Adrenal gland (tissue), 5 donors: ENCODE measurements at regions not wholly inside any gene's neighbourhood (a gene's known extent, or its start where the extent isn't known, plus 50 kb on each side); places are given as distances from the start of the nearest gene placed in this dataset.

ENCODE experiments used
- POLR2A ChIP-seq, 2 donors: fragments of 450-650 bp; IDR thresholded peaks; one replicate each; pipeline ENCODE4 v1.6.1; 2017; ENCODE audit warnings: antibody characterized with exemption in 2 of 2, mild to moderate bottlenecking in 2 of 2, moderate library complexity in 1 of 2
- TF ChIP-seq, protein P1 (sequence below), 6 experiments: fragments of 450-650 bp in 4 of 6; fragments of 200-600 bp in 2 of 6; sonication (generic) in 1 of 6; IDR thresholded peaks; 1 replicate in 5 of 6; 2 replicates in 1 of 6; pipeline versions ENCODE4 v1.5.1 to v1.8.0; 2016 to 2021; ENCODE audit warnings: antibody characterized with exemption in 6 of 6, mild to moderate bottlenecking in 2 of 6, moderate library complexity in 1 of 6
- donor health status: DM: no; HTN: no; CAD: no.

DNA sequence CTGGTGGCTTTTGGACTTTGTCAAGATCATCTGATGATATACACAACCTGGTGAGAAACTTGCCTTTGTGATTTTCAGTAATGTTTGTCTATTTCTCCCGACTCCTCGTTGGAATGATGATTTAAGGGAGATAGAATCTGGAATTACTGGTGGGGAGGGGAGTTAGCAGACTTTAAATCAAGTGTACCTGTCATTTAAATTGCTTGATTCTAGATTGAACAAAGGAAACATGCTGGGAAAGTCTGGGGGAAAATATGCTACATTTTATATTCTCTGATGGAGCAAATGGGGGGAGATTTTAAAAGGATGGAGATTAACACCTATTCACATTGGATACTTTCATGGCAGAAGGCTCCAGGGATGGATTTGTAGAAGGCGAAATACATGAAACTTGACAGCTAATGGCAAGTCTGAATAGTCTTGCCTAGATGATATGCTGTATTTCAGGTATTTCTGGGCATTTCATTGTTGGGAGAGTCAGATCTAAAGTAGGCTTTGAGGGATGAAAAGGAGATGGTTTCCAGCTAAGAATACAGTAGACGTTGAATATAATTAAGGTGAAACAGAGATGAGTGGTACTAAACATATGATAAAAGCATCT lies 189.1 kb upstream of the PDZRN3 start:
- TF ChIP-seq, protein P1, sequence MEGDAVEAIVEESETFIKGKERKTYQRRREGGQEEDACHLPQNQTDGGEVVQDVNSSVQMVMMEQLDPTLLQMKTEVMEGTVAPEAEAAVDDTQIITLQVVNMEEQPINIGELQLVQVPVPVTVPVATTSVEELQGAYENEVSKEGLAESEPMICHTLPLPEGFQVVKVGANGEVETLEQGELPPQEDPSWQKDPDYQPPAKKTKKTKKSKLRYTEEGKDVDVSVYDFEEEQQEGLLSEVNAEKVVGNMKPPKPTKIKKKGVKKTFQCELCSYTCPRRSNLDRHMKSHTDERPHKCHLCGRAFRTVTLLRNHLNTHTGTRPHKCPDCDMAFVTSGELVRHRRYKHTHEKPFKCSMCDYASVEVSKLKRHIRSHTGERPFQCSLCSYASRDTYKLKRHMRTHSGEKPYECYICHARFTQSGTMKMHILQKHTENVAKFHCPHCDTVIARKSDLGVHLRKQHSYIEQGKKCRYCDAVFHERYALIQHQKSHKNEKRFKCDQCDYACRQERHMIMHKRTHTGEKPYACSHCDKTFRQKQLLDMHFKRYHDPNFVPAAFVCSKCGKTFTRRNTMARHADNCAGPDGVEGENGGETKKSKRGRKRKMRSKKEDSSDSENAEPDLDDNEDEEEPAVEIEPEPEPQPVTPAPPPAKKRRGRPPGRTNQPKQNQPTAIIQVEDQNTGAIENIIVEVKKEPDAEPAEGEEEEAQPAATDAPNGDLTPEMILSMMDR (IDR thresholded peaks at IDR 0.05) = no peak
- no peak for TF ChIP-seq POLR2A (IDR thresholded peaks at IDR 0.05)
